Nephron progenitor cell (in vitro differentiated cells): ENCODE measurements at regions not wholly inside any gene's neighbourhood (a gene's known extent, or its start where the extent isn't known, plus 50 kb on each side); places are given as distances from the start of the nearest gene placed in this dataset.

ENCODE experiments used
- DNase-seq: peaks from one replicate; pipeline ENCODE4 v3.0.0; 2021
- H3K27ac Mint-ChIP-seq: 2 replicates; pipeline ENCODE4 v1.8.0; 2021; ENCODE audit warnings: mild to moderate bottlenecking, moderate library complexity, mixed read lengths
- H3K27me3 Mint-ChIP-seq: 2 replicates; pipeline ENCODE4 v1.8.0; 2021; ENCODE audit warnings: mild to moderate bottlenecking, low read depth, mixed read lengths; ENCODE audit not compliant: poor library complexity
- H3K36me3 Mint-ChIP-seq: 2 replicates; pipeline ENCODE4 v1.8.0; 2021; ENCODE audit warnings: low read depth, mixed read lengths
- H3K4me1 Mint-ChIP-seq: 2 replicates; pipeline ENCODE4 v1.8.0; 2021; ENCODE audit warnings: mixed read lengths
- H3K4me3 Mint-ChIP-seq: 2 replicates; pipeline ENCODE4 v1.8.0; 2021; ENCODE audit warnings: mild to moderate bottlenecking, moderate library complexity, mixed read lengths
- H3K9me3 Mint-ChIP-seq: 2 replicates; pipeline ENCODE4 v1.8.0; 2021; ENCODE audit warnings: mild to moderate bottlenecking, moderate library complexity, mixed read lengths
- CTCF ChIP-seq: fragments of 200-600 bp; sonication (generic); IDR thresholded peaks from 2 replicates; pipeline ENCODE4 v1.5.0; 2021; ENCODE audit warnings: antibody characterized with exemption

GRCh38 chr11:92767416-92767815 lies 202.0 kb upstream of the MTNR1B start:
- Mint-ChIP-seq H3K36me3 (peaks cover 55% of the 10 kb centered on the region), H3K4me1 (peaks cover 75% of the 10 kb centered on the region), H3K27me3 (peaks cover 9% of the 10 kb centered on the region), H3K9me3 (no peaks in the 10 kb centered on the region), H3K4me3 (peak overlapping the region; percentile 54), H3K27ac (no peak overlapping the region)
- DNase-seq = no peak
- TF ChIP-seq CTCF = no peak

- peaks cover 50% of the 10 kb centered on the region for H3K36me3 Mint-ChIP-seq
- no peak overlapping the region for H3K27ac Mint-ChIP-seq
- peaks cover 77% of the 10 kb centered on the region for H3K4me1 Mint-ChIP-seq
- TF ChIP-seq CTCF = no peak
- DNase-seq = no peak
- H3K9me3 Mint-ChIP-seq = no peaks in the 10 kb centered on the region
- H3K4me3 Mint-ChIP-seq = no peak overlapping the region
- peaks cover 9% of the 10 kb centered on the region for H3K27me3 Mint-ChIP-seq
Measured at GRCh38 chr11:92768121-92768840, 201.2 kb upstream of the MTNR1B start.

- Mint-ChIP-seq H3K27me3 (peaks cover 9% of the 10 kb centered on the region), H3K9me3 (no peaks in the 10 kb centered on the region), H3K27ac (no peak overlapping the region), H3K4me3 (no peak overlapping the region), H3K36me3 (peaks cover 48% of the 10 kb centered on the region), H3K4me1 (peaks cover 77% of the 10 kb centered on the region)
- TF ChIP-seq CTCF = no peak
- no peak for DNase-seq
Measured at GRCh38 chr11:92769112-92769511, 200.3 kb upstream of the MTNR1B start.

GRCh38 chr11:92770419-92770818 lies 199.0 kb upstream of the MTNR1B start:
- peaks cover 13% of the 10 kb centered on the region for H3K27me3 Mint-ChIP-seq
- H3K9me3 Mint-ChIP-seq = no peaks in the 10 kb centered on the region
- no peak for DNase-seq
- peaks cover 50% of the 10 kb centered on the region for H3K36me3 Mint-ChIP-seq
- peaks cover 69% of the 10 kb centered on the region for H3K4me1 Mint-ChIP-seq
- no peak overlapping the region for H3K4me3 Mint-ChIP-seq
- H3K27ac Mint-ChIP-seq = no peak overlapping the region
- TF ChIP-seq CTCF = no peak

GRCh38 chr11:92770981-92771380 lies 198.5 kb upstream of the MTNR1B start:
- H3K4me1 Mint-ChIP-seq = peaks cover 63% of the 10 kb centered on the region

More at GRCh38 chr11:92770981-92771380, 198.5 kb upstream of the MTNR1B start:
- no peak for TF ChIP-seq CTCF
- no peak overlapping the region for H3K4me3 Mint-ChIP-seq
- no peaks in the 10 kb centered on the region for H3K9me3 Mint-ChIP-seq
- H3K36me3 Mint-ChIP-seq = peaks cover 47% of the 10 kb centered on the region
- peaks cover 13% of the 10 kb centered on the region for H3K27me3 Mint-ChIP-seq
- no peak overlapping the region for H3K27ac Mint-ChIP-seq
- no peak for DNase-seq
